Spleen (tissue), 11 donors: ENCODE measurements at regions not wholly inside any gene's neighbourhood (a gene's known extent, or its start where the extent isn't known, plus 50 kb on each side); places are given as distances from the start of the nearest gene placed in this dataset.

ENCODE experiments used
- DNase-seq: peaks from one replicate; pipeline ENCODE4 v3.0.0-alpha.2; 2020
- H3K27ac ChIP-seq, 8 donors: fragments of 200-600 bp; sonication (generic) in 7 of 8; 1 replicate in 4 of 8; 2 replicates in 4 of 8; pipeline versions ENCODE4 v1.5.0 to v1.8.0; 2016 to 2021; ENCODE audit warnings: inconsistent platforms in 4 of 8, mild to moderate bottlenecking in 4 of 8, moderate library complexity in 1 of 8
- H3K27me3 ChIP-seq, 7 donors: fragments of 200-600 bp; sonication (generic) in 6 of 7; replicated peaks in 1 of 7; 1 replicate in 4 of 7; 2 replicates in 3 of 7; pipeline versions ENCODE4 v1.5.0 to v1.8.0; 2016 to 2021; ENCODE audit warnings: inconsistent platforms in 3 of 7, mild to moderate bottlenecking in 1 of 7
- H3K36me3 ChIP-seq, 6 donors: fragments of 200-600 bp; sonication (generic) in 5 of 6; 1 replicate in 4 of 6; 2 replicates in 2 of 6; pipeline versions ENCODE4 v1.5.0 to v1.8.0; 2016 to 2021; ENCODE audit warnings: inconsistent platforms in 2 of 6
- H3K4me1 ChIP-seq, 6 donors: fragments of 200-600 bp; sonication (generic) in 5 of 6; 1 replicate in 3 of 6; 2 replicates in 3 of 6; pipeline versions ENCODE4 v1.5.0 to v1.8.0; 2016 to 2021; ENCODE audit warnings: inconsistent platforms in 3 of 6
- H3K4me3 ChIP-seq, 8 donors: fragments of 200-600 bp; sonication (generic) in 7 of 8; 1 replicate in 4 of 8; 2 replicates in 4 of 8; pipeline versions ENCODE4 v1.5.0 to v1.8.0; 2016 to 2021; ENCODE audit warnings: inconsistent platforms in 4 of 8, mild to moderate bottlenecking in 4 of 8, moderate library complexity in 2 of 8
- H3K9me3 ChIP-seq, 8 donors: fragments of 200-600 bp; sonication (generic) in 7 of 8; 1 replicate in 4 of 8; 2 replicates in 4 of 8; pipeline versions ENCODE4 v1.5.0 to v1.8.0; 2016 to 2021; ENCODE audit warnings: inconsistent platforms in 4 of 8
- CTCF ChIP-seq, 11 experiments: fragments of 200-600 bp in 7 of 11; fragments of 450-650 bp in 4 of 11; sonication (generic) in 4 of 11; IDR thresholded peaks in 8 of 11; conservative IDR thresholded peaks in 3 of 11; 1 replicate in 7 of 11; 2 replicates in 4 of 11; pipeline versions ENCODE4 v1.4.0 to v1.8.0; 2016 to 2021; ENCODE audit warnings: antibody characterized with exemption in 11 of 11, inconsistent platforms in 4 of 11, mild to moderate bottlenecking in 1 of 11
- POLR2A ChIP-seq, 3 donors: fragments of 450-650 bp; IDR thresholded peaks; one replicate each; pipeline ENCODE4 v1.5.1; 2017; ENCODE audit warnings: antibody characterized with exemption in 3 of 3, mild to moderate bottlenecking in 1 of 3
- POLR2AphosphoS5 ChIP-seq, 3 donors: sonication (generic); formaldehyde crosslinking; IDR thresholded peaks; one replicate each; pipeline ENCODE4 v1.5.1; 2017; ENCODE audit warnings: antibody characterized with exemption in 3 of 3
- WGBS, 5 donors: extraction: QIAGEN DNeasy Blood & Tissue Kit in 3 of 5; methylation state at CpG; one replicate each; pipeline versions ENCODE4 v1.1.5 to v1.1.7; 2013 to 2018; 5-methylcytosine and 5-hydroxymethylcytosine counted together
- intact Hi-C: fragments of 100-400 bp; cut with DNase I; formaldehyde crosslinking; loops from one replicate; pipeline ENCODE4 v1.15.0; 2023; ENCODE audit warnings: low total_unique reads
- donor health status: healthy with polysubstance abuse.
- donor health status: DM: no; HTN: no; CAD: no; lungs with moderate emphysema.
- donor health status: DM: no; HTN: no; CAD: no.
- donor health status: Bipolar disorder and iron deficiency.
- donor health status: healthy.
- donor health status: DM: no; HTN: no; CAD: no.
- donor health status: DM: yes; HTN: yes; CAD: no.

- Histone ChIP-seq H3K4me1 (no peaks in the 10 kb centered on the region), H3K9me3 (peaks cover 0 to 30% (median 14%) of the 10 kb centered on the region in 8 donors), H3K27ac (no peak overlapping the region), H3K27me3 (no peaks in the 10 kb centered on the region), H3K4me3 (no peak overlapping the region), H3K36me3 (no peaks in the 10 kb centered on the region)
- DNase-seq: no peak
- WGBS, 5 donors: 78 to 92% (median 83%) methylated on average over 2 of the region's 2 CpGs
- intact Hi-C loops: no loop called here
- TF ChIP-seq CTCF (IDR thresholded peaks at IDR 0.05 in 8 of 11, conservative IDR thresholded peaks at IDR 0.05 in 3 of 11) (no peak), POLR2AphosphoS5 (IDR thresholded peaks at IDR 0.05) (no peak), POLR2A (IDR thresholded peaks at IDR 0.05) (no peak)
Measured at GRCh38 chr18:72407048-72407447, 137.1 kb downstream of the CBLN2 start.

- TF ChIP-seq CTCF (IDR thresholded peaks at IDR 0.05 in 8 of 11, conservative IDR thresholded peaks at IDR 0.05 in 3 of 11) (no peak), POLR2AphosphoS5 (IDR thresholded peaks at IDR 0.05) (no peak), POLR2A (IDR thresholded peaks at IDR 0.05) (no peak)
- WGBS, 5 donors: 14 to 53% (median 27%) methylated on average over 1 of the region's 1 CpG
- no peak overlapping the region for H3K27ac ChIP-seq
- H3K4me3 ChIP-seq: no peak overlapping the region
- no peaks in the 10 kb centered on the region for H3K4me1 ChIP-seq
- peaks cover 0 to 7% (median 0%) of the 10 kb centered on the region in 8 donors for H3K9me3 ChIP-seq
- H3K36me3 ChIP-seq: no peaks in the 10 kb centered on the region
- DNase-seq: no peak
- intact Hi-C loops: no loop called here
- H3K27me3 ChIP-seq: no peaks in the 10 kb centered on the region
Measured at GRCh38 chr18:72391951-72392350, 152.2 kb downstream of the CBLN2 start.

DNA sequence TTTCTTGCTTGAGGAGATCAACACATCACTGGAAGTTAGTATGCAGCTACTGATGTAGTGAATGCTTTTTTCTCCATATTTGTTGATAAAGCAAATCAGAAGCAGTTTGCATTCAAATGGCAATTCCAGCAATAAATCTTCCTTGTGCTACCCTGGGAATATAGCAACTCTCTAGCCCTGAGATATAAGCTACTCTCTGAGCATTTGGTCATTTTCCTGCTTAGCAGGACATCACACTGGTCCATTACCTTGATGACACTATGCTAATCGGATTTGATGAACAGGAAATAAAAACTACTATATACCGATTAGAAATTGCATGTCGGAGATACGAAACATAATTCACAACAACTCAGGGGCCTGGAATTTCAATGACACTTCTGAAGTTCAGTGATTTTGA lies 152.7 kb downstream of the CBLN2 start:
- Histone ChIP-seq H3K9me3 (peaks cover 0 to 7% (median 0%) of the 10 kb centered on the region in 8 donors), H3K27ac (no peak overlapping the region), H3K4me1 (no peaks in the 10 kb centered on the region), H3K27me3 (no peaks in the 10 kb centered on the region), H3K36me3 (no peaks in the 10 kb centered on the region), H3K4me3 (no peak overlapping the region)
- intact Hi-C loops: no loop called here
- DNase-seq: no peak
- WGBS, 5 donors: 78 to 91% (median 87%) methylated on average over 4 of the region's 4 CpGs
- TF ChIP-seq POLR2A (IDR thresholded peaks at IDR 0.05) (no peak), POLR2AphosphoS5 (IDR thresholded peaks at IDR 0.05) (no peak), CTCF (IDR thresholded peaks at IDR 0.05 in 8 of 11, conservative IDR thresholded peaks at IDR 0.05 in 3 of 11) (no peak)

DNA sequence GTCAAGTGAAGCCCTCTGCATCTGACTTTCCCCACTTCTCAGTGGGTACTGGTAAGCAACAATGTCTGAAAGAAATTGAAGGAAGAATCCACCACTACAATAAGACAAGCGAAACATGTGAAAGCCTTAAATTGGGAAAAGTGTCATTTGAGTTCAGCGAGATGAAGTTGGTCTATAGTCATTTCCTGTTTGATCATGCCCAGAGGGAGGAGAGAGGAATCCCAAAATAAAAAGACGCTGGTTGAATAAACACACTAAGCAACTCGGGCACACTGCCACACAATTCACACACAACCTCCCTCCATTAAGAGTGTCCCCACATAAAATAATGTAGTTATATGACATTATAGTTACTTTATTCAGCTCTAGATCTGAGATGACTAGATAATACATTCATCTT lies 166.1 kb downstream of the CBLN2 start:
- Histone ChIP-seq H3K4me3 (no peak overlapping the region), H3K36me3 (no peaks in the 10 kb centered on the region), H3K27me3 (no peaks in the 10 kb centered on the region), H3K27ac (no peak overlapping the region), H3K4me1 (no peaks in the 10 kb centered on the region), H3K9me3 (peaks cover 0 to 8% (median 0%) of the 10 kb centered on the region in 8 donors)
- intact Hi-C loops: no loop called here
- no peak for DNase-seq
- TF ChIP-seq CTCF (IDR thresholded peaks at IDR 0.05 in 8 of 11, conservative IDR thresholded peaks at IDR 0.05 in 3 of 11) (no peak), POLR2AphosphoS5 (IDR thresholded peaks at IDR 0.05) (no peak), POLR2A (IDR thresholded peaks at IDR 0.05) (no peak)
- WGBS, 5 donors: 63 to 79% (median 68%) methylated on average over 4 of the region's 4 CpGs
